ENCODE measurements at regions not wholly inside any gene's neighbourhood (a gene's known extent, or its start where the extent isn't known, plus 50 kb on each side); places are given as distances from the start of the nearest gene placed in this dataset.

GRCh38 chr14:97571201-97571600 lies 774.0 kb downstream of the VRK1 start:
- Histone ChIP-seq H3K9ac (no peak overlapping the region), H3K4me3 (ENCODE audit: low read depth in 2 of 2, low read length in 1 of 2) (no peak overlapping the region), H4K20me1 (ENCODE audit: insufficient read depth) (no peaks in the 10 kb centered on the region), H3K27me3 (ENCODE audit: insufficient read depth) (no peaks in the 10 kb centered on the region), H3K4me1 (ENCODE audit: control insufficient read depth in 1 of 2, insufficient read depth in 2 of 2, low read depth in 1 of 2, low read length in 1 of 2) (no peaks in the 10 kb centered on the region), H3K9me2 (no peaks in the 10 kb centered on the region), H3K27ac (ENCODE audit: low read depth in 2 of 2, low read length in 1 of 2) (no peak overlapping the region), H3K9me3 (no peaks in the 10 kb centered on the region), H3K79me2 (ENCODE audit: insufficient read depth) (no peaks in the 10 kb centered on the region), H2AFZ (ENCODE audit: low read depth) (no peak overlapping the region), H3K4me2 (no peak overlapping the region), H3K36me3 (replicated peaks in 1 of 2; ENCODE audit: control insufficient read depth in 1 of 2, insufficient read depth in 2 of 2, low read length in 1 of 2) (no peaks in the 10 kb centered on the region), H3F3A (replicated peaks; ENCODE audit: insufficient read depth) (no peaks in the 10 kb centered on the region)
- ChIA-PET POLR2A (no interaction called here), CTCF (no interaction called here)
- no peak for DNase-seq
- TF ChIP-seq MXI1 (IDR thresholded peaks at IDR 0.05; ENCODE audit: low read depth, low read length) (no peak), GABPA (IDR thresholded peaks at IDR 0.05; ENCODE audit: low read depth) (no peak), CTCF (IDR thresholded peaks at IDR 0.05) (no peak), MEF2A (IDR thresholded peaks at IDR 0.05; ENCODE audit: borderline replicate concordance, low read depth) (no peak), TAF1 (IDR thresholded peaks at IDR 0.05; ENCODE audit: borderline replicate concordance, low read depth, low read length) (no peak), IRF3 (IDR thresholded peaks at IDR 0.05; ENCODE audit: low read depth, low read length) (no peak), ZBTB33 (IDR thresholded peaks at IDR 0.05; ENCODE audit: borderline replicate concordance, low read depth) (no peak), RCOR1 (IDR thresholded peaks at IDR 0.05; ENCODE audit: low read length) (no peak), REST (IDR thresholded peaks at IDR 0.05; ENCODE audit: low read depth, low read length) (no peak), EZH2phosphoT487 (IDR thresholded peaks at IDR 0.05; ENCODE audit: borderline replicate concordance, low read depth) (no peak), NFIC (IDR thresholded peaks at IDR 0.05; ENCODE audit: borderline replicate concordance) (no peak), POLR2AphosphoS5 (IDR thresholded peaks at IDR 0.05; ENCODE audit: low read depth, low read length) (no peak), USF2 (IDR thresholded peaks at IDR 0.05; ENCODE audit: borderline replicate concordance, low read depth, low read length) (no peak), YY1 (IDR thresholded peaks at IDR 0.05; ENCODE audit: low read depth) (no peak)
- 0% methylated on average over 5 of the region's 5 CpGs for whole genome bisulfite sequencing (ENCODE audit: low lambda C conversion rate)

Data from SK-N-SH (cell line).